Right forelimb (tissue), 1 donor: ENCODE measurements at regions not wholly inside any gene's neighbourhood (a gene's known extent, or its start where the extent isn't known, plus 50 kb on each side); places are given as distances from the start of the nearest gene placed in this dataset.
"Not testable (repeated sequence)": the region's sequence is repeated elsewhere in the genome, so short reads cannot be mapped to it uniquely, and the experiment has no call there.

Source experiments
- DNase-seq: peaks from one replicate; pipeline ENCODE4 v3.0.0-alpha.2; 2018

DNA sequence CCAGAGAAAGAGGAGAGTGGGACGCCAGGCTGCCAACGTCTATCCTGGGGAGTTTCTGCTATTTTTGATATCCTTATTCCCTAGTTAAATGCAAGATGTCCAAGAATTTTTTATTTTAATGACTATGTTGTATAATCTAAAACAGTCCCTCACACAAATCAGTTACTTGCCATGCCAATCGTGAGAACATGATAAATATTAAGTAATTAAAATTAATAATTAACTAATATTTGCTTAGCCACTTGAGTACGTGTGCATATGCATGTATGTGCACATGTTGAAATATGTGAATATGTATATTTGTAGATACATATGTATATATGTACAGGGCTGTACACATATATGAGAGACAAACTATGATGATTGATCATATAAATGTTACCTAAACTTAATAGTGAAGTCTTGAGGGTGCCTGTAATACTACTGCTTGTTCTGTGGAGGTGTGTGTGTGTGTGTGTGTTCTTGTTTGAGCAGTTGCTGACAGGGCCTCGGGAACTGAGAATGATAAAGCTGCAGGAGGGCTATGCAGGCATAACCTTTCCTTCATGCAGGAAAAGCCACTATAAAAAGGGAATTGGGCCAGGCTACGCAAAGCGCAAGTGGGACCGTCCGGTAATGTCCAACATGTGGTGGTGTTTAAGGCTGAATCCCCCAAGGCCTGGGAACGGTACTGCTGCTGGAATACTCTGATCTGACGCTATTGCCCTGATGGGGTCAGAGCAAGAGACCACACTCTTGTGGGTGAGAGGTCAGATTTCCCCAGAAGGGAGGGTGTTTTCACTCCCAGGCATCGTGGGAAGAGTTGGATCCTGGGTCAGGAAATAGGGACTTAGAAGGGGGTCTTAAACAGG, 148.3 kb upstream of the TBX18 start:
- DNase-seq, result no peak

GRCh38 chr6:84910906-84911607, 146.7 kb upstream of the TBX18 start:
- no peak for DNase-seq

- no peak for DNase-seq
Observed at GRCh38 chr6:84908304-84908904, 144.0 kb upstream of the TBX18 start.

DNA sequence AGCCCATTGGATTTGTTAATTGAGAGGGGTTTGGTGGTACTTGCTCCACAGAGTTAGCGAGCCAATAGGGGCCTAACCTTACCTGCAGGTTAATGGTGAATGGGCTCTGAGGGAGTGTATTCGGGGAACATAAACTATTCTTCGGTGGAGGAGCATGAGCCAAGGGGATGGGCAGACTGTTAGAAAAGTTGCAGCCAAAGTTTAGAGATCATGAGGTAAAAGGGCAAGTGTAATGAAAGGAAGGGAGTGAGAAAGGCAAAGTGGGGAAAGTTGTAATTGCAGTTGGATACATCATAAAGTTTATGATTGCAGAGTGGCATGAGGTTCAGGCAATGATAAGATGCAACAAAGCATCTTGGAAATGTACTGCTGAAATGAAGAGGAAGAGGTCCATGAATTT, 142.1 kb upstream of the TBX18 start:
- DNase-seq, result no peak

DNA sequence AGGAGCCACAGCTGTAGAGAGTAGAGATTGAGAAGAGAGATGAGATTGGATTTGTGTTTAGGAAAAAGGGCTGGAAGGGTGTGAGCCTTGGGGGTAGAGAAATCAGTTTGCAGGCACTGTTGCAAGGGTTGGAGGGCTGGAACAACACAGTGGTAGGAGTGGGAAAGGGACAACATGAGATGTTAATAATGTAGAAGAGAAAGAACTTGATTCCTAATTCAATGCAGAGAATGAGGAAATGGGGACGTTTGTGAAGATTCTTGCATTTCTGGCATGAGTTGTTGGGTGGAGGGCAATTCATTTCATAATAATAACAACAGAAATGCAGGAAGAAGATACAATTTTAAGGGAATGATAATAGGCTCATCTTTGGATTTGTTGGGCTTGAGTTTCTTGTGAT, 141.4 kb upstream of the TBX18 start:
- no peak for DNase-seq

DNA sequence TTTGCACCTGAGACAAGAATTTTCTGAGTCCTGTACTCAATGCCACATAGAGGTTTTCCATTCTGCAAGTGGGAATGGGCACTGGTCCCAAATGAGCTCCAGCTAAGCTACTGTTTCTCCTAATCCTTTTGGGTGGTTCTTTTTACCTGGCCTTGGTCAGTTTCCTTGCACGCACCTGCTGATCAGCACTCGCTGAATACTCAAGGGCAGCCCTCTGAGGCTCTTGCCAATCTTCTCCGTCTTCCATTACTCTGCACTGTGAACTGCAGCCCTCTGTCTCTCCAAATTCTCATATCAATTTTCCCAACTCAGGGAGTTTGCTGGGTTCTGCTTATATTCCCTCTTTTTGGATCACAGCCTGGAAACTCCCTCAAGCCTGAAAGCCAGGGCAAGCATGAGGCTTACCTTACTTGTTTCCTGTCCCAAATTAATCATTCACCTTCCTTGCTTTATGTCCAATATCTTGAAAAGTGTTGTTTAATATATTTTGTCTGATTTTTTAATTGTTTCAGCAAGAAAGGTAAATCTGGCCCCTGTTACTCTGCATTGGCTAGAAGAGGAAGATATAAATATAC, 138.0 kb upstream of the TBX18 start:
- no peak for DNase-seq

- no peak for DNase-seq
Observed at GRCh38 chr6:84897988-84898594, 133.7 kb upstream of the TBX18 start.

GRCh38 chr6:84897011-84897410, 132.6 kb upstream of the TBX18 start:
- DNase-seq, result no peak

DNA sequence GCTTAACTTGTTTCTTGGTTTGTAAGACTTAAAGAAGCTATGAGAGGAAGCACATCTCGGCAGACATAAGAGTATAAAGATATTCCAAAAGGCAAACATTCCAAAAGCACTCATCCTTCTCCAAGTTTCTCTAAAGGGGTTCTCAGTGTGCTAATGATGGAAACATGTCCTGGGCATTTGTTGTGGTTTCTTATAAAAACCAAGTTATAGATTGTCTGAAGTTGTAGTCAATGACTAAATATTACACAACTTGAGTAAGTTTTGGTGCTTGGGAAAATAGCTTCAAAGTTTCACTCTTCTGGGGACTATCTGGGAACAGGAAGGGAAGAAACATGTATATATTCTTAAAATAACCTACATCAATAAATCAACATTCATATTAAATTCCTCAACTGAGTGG, 128.3 kb upstream of the TBX18 start:
- DNase-seq, result no peak

DNA sequence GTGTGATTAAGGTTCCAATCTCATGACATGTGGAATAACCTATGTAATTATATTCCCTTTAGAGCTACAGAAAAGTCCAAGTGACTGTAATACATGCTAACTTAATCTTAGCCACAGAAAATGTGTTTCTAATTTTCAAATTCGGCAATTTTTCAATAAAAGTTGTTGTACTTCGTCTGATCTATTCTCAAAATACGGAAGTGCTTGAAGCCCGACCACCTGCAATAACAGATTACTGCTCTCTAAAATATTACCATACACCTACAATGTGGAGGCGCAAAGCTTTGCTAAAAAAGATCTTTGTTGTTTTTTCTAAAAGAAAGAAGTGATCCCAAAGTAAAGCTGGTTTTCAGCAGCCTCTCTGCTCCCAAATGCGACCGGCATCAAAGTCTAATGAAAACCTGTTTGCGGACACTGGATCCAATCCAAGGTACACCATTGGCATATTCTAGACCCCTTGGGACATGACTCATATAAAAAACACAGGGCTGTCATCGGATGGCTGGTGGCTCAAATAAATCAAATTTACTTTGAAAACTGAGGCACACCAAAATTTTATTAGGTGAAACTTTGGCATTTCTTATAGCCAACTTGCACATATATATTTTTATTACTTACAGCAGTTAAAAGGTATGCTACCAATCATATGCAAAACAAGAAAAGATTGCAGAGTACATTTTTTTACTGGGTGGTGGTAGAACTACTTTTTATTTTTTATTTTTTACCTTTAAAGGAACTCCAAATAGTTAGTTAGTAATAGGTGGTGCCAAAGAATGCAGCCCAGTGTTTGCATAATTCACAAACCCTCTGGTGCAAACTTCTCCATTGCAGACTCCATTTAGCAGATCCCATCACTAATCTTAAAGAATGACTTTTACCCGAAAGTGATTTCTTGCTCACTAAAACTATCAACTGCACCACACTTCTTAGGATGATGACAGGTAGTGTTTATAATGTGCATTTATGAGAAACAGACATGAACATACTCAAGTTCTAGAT, 118.7 kb upstream of the TBX18 start:
- no peak for DNase-seq

GRCh38 chr6:84879385-84879784, 115.0 kb upstream of the TBX18 start:
- DNase-seq, result not testable (repeated sequence)

- DNase-seq, result no peak
Observed at GRCh38 chr6:84877515-84878210, 113.3 kb upstream of the TBX18 start.

DNA sequence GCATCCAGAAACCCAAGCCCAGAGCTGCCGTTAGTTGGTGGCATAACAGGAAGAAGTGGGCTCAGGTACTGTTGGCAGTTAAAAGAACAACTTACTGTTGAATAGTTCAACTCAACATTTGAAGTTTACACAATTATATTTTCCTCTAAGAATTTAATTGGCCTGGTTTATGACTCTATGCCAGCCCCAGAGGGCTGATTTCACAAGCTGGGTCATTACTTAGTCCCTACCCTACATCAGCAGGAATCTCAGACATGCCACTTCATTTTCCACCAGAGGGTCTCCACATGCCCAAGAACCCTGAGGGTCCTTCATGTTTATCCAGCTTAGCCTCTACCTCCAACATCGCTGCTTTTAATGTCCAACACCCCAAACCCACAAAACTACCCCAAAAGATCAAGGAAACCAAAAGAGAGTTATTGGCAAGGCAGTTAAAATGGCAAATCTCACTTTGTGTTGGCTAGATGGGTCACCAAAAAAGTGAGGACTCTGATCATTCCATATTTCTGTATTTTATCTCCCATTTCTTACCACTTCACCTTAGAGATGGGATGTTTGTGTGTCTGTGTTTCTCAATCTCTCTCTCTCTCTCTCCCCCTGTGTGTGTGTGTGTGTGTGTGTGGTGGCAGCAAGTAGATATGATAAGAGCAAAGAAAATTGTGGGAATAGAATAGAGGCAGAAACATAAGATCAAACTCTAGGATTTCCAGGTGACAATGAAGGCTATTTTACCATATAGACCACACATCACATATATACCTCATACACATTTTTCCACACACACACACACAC, 112.5 kb upstream of the TBX18 start:
- DNase-seq, result no peak

- DNase-seq, result no peak
Observed at GRCh38 chr6:84872996-84873723, 108.8 kb upstream of the TBX18 start.

DNA sequence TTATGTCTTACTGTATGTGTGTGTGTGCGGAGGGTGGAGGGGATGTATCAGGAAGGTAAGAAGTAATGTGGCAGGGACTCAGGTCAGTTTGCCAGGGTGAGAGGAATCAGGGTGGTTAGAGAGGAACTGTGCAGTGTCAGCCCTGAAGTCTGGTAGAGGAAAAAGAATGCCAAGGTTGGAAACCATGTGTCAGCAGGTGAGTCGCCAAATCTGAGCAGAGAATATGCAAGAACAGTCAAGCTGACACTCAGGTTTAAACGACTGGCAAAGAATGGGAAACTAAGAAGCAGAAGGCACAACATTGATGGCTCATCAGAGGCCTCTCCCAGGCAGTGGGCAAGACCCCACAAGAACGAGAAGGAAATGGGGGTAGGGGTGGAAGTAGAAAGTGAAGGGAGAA, 107.5 kb upstream of the TBX18 start:
- no peak for DNase-seq

DNA sequence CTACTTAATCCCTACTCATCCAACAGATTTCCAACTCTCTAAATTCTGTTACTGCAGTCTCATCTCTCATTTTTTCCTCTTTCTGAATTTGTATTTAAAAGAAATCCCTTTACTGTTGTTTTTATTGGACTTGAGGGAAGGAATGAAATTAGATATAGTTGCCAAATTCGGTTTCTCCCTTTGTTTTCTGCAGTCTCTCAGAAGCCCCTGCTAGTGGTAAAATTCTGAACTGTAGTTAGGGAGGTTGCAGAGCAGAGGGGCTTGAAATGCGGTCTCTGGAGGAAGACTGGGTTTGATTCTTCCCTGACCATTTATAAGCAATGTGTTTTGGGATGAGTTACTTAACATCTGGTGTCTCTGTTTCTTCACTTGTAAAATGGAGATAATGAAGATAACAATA, 106.3 kb upstream of the TBX18 start:
- DNase-seq, result no peak

DNA sequence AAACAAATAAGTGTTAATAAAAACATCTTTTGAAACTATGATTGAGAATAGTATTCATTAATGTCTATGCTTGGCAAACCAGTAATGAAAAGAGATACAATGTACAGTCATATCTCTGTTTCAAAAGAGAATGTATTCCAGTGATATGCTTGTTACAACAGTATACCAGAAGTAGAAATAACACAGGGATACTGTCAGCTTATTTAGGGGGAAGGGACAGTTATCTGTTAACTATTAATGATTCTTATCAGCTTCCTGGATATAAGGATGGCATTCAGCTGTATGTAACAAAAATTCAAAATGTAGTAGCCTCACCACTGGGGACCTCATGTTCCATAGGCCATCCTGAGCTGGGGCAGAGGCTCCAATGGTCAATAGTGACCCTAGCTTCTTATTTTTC, 103.8 kb upstream of the TBX18 start:
- no peak for DNase-seq

- no peak for DNase-seq
Observed at GRCh38 chr6:84867521-84867920, 103.1 kb upstream of the TBX18 start.

GRCh38 chr6:84866715-84867114, 102.3 kb upstream of the TBX18 start:
- no peak for DNase-seq

GRCh38 chr6:84865372-84865771, 101.0 kb upstream of the TBX18 start:
- DNase-seq, result not testable (repeated sequence)
